NOMO-1 treated with dmso at 0.1 percent for 144 hours (cell line): ENCODE measurements at regions not wholly inside any gene's neighbourhood (a gene's known extent, or its start where the extent isn't known, plus 50 kb on each side); places are given as distances from the start of the nearest gene placed in this dataset.
"Not testable (repeated sequence)": the region's sequence is repeated elsewhere in the genome, so short reads cannot be mapped to it uniquely, and the experiment has no call there.

Source experiments
- DNase-seq: peaks from one replicate; lab custom pipeline; 2025; ENCODE audit not compliant: unreplicated experiment; lab: John Stamatoyannopoulos, UW

- no peak for DNase-seq
Measured at GRCh38 chr3:27661797-27662196, 60.3 kb downstream of the EOMES start.

GRCh38 chr3:27659279-27660021 is 62.7 kb downstream of the EOMES start:
- DNase-seq, result peak; percentile 8

GRCh38 chr3:27658741-27659140 is 63.4 kb downstream of the EOMES start:
- DNase-seq, result no peak

GRCh38 chr3:27657871-27658270 is 64.3 kb downstream of the EOMES start:
- DNase-seq, result no peak

- DNase-seq, result no peak
Measured at GRCh38 chr3:27657404-27657803, 64.7 kb downstream of the EOMES start.

GRCh38 chr3:27656790-27657189 is 65.3 kb downstream of the EOMES start:
- DNase-seq, result no peak

GRCh38 chr3:27655547-27655946 is 66.6 kb downstream of the EOMES start:
- no peak for DNase-seq

GRCh38 chr3:27653803-27654558 is 68.1 kb downstream of the EOMES start:
- no peak for DNase-seq

- no peak for DNase-seq
Measured at GRCh38 chr3:27649277-27649676, 72.8 kb downstream of the EOMES start.

- DNase-seq, result no peak
Measured at GRCh38 chr3:27646896-27647295, 75.2 kb downstream of the EOMES start.

- DNase-seq, result no peak
Measured at GRCh38 chr3:27644941-27645340, 77.2 kb downstream of the EOMES start.

- no peak for DNase-seq
Measured at GRCh38 chr3:27643355-27643754, 78.8 kb downstream of the EOMES start.

GRCh38 chr3:27642796-27643195 is 79.3 kb downstream of the EOMES start:
- DNase-seq, result no peak

- no peak for DNase-seq
Measured at GRCh38 chr3:27641888-27642601, 80.1 kb downstream of the EOMES start.

- DNase-seq, result no peak
Measured at GRCh38 chr3:27641271-27641800, 80.8 kb downstream of the EOMES start.

- peak; percentile 20 for DNase-seq
Measured at GRCh38 chr3:27639271-27639670, 82.9 kb downstream of the EOMES start.

- no peak for DNase-seq
Measured at GRCh38 chr3:27638594-27638993, 83.5 kb downstream of the EOMES start.

- peak; percentile 31 for DNase-seq
Measured at GRCh38 chr3:27637346-27637995, 84.7 kb downstream of the EOMES start.

- DNase-seq, result not testable (repeated sequence)
Measured at GRCh38 chr3:27635006-27635405, 87.1 kb downstream of the EOMES start.

- peak; percentile 58 for DNase-seq
Measured at GRCh38 chr3:27633224-27633545, 88.9 kb downstream of the EOMES start.
